GM12891 (cell line): ENCODE measurements at regions not wholly inside any gene's neighbourhood (a gene's known extent, or its start where the extent isn't known, plus 50 kb on each side); places are given as distances from the start of the nearest gene placed in this dataset.

Experiments
- POLR2A ChIP-seq: IDR thresholded peaks from 2 replicates; pipeline ENCODE4 v1.6.1; 2011; ENCODE audit warnings: low read depth, low read length, control low read depth
- POLR2AphosphoS5 ChIP-seq: IDR thresholded peaks from 2 replicates; pipeline ENCODE4 v1.6.1; 2011; ENCODE audit warnings: low read depth, low read length, control low read depth
- TAF1 ChIP-seq: IDR thresholded peaks from 2 replicates; pipeline ENCODE4 v1.6.1; 2011; ENCODE audit warnings: low read depth, low read length, control low read depth

DNA sequence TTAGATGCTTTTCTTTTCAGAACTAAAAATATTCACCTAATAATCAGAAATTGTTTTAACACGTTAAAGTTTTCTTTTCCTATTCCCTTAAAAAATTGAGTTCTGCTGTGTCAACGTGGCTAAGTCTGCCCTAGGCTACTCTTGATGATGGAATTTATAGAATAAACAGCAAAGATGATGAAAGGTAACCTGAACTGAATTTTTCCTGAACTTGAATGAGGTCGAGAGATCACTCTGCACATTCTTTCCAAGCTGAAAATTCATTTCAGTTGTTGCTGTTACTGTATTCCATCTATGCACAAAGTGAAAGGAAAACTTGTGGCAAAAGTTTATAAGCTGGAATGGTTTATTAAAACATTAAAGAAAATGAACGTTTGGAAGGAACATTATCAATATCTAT, 245.9 kb upstream of the GIMD1 start:
- TF ChIP-seq POLR2A (no peak), POLR2AphosphoS5 (no peak), TAF1 (no peak)
